MM.1S (cell line): ENCODE measurements at regions not wholly inside any gene's neighbourhood (a gene's known extent, or its start where the extent isn't known, plus 50 kb on each side); places are given as distances from the start of the nearest gene placed in this dataset.

Source experiments
- DNase-seq: peaks from one replicate; pipeline ENCODE4 v3.0.0-alpha.2; 2015
- H2AFZ ChIP-seq: fragments of 300-600 bp; sonication (generic); 2 replicates; pipeline ENCODE4 v1.6.0; 2016; ENCODE audit warnings: antibody characterized with exemption, low read length
- H3F3A ChIP-seq: fragments of 300-600 bp; sonication (generic); 2 replicates; pipeline ENCODE4 v1.6.1; 2016; ENCODE audit warnings: mild to moderate bottlenecking, antibody characterized with exemption, low read length, moderate library complexity, mixed read lengths; ENCODE audit not compliant: insufficient read depth
- H3K27ac ChIP-seq: fragments of 300-600 bp; sonication (generic); 2 replicates; pipeline ENCODE4 v1.5.1; 2016; ENCODE audit warnings: mild to moderate bottlenecking, low read length
- H3K27me3 ChIP-seq: fragments of 300-600 bp; sonication (generic); replicated peaks from 2 replicates; pipeline ENCODE4 v1.6.0; 2016; ENCODE audit warnings: low read length; ENCODE audit not compliant: insufficient read depth
- H3K36me3 ChIP-seq: fragments of 300-600 bp; sonication (generic); replicated peaks from 2 replicates; pipeline ENCODE4 v1.6.1; 2016; ENCODE audit warnings: mild to moderate bottlenecking, low read length, mixed read lengths; ENCODE audit not compliant: insufficient read depth
- H3K4me1 ChIP-seq: fragments of 300-600 bp; sonication (generic); 2 replicates; pipeline ENCODE4 v1.6.1; 2016; ENCODE audit warnings: low read length, mixed read lengths
- H3K4me2 ChIP-seq: fragments of 300-600 bp; sonication (generic); 2 replicates; pipeline ENCODE4 v1.6.0; 2016; ENCODE audit warnings: low read depth, low read length
- H3K4me3 ChIP-seq: fragments of 300-600 bp; sonication (generic); 2 replicates; pipeline ENCODE4 v1.5.1; 2016; ENCODE audit warnings: low read length, mixed read lengths
- H3K79me2 ChIP-seq: fragments of 300-600 bp; sonication (generic); 2 replicates; pipeline ENCODE4 v1.6.1; 2016; ENCODE audit warnings: mixed run types, low read length, mixed read lengths
- H3K9ac ChIP-seq: fragments of 300-600 bp; sonication (generic); 2 replicates; pipeline ENCODE4 v1.6.1; 2016; ENCODE audit warnings: low read length, mixed read lengths
- H3K9me2 ChIP-seq: fragments of 300-600 bp; sonication (generic); replicated peaks from 2 replicates; pipeline ENCODE4 v1.6.1; 2016; ENCODE audit warnings: mild to moderate bottlenecking, low read length, mixed read lengths; ENCODE audit not compliant: insufficient read depth
- H3K9me3 ChIP-seq: fragments of 300-600 bp; sonication (generic); replicated peaks from 2 replicates; pipeline ENCODE4 v1.6.1; 2016; ENCODE audit warnings: mild to moderate bottlenecking, low read length, mixed read lengths; ENCODE audit not compliant: insufficient read depth
- H4K20me1 ChIP-seq: fragments of 300-600 bp; sonication (generic); 2 replicates; pipeline ENCODE4 v1.6.1; 2016; ENCODE audit warnings: mild to moderate bottlenecking, low read length, moderate library complexity, mixed read lengths; ENCODE audit not compliant: insufficient read depth
- CTCF ChIP-seq: fragments of 300-600 bp; sonication (generic); IDR thresholded peaks from 2 replicates; pipeline ENCODE4 v1.5.1; 2016; ENCODE audit warnings: antibody characterized with exemption, low read length, mixed read lengths
- EZH2 ChIP-seq: fragments of 300-600 bp; sonication (generic); optimal IDR thresholded peaks from 2 replicates; pipeline ENCODE3; 2017; ENCODE audit warnings: low read depth, mild to moderate bottlenecking, antibody characterized with exemption, low read length, mixed read lengths
- EZH2phosphoT487 ChIP-seq: fragments of 300-600 bp; sonication (generic); IDR thresholded peaks from 2 replicates; pipeline ENCODE4 v1.6.1; 2018; ENCODE audit warnings: antibody characterized with exemption, low read length

- Histone ChIP-seq H3K9me3 (no peaks in the 10 kb centered on the region), H3K9me2 (no peaks in the 10 kb centered on the region)
Observed at GRCh38 chr19:27675771-27676170, 1537.2 kb downstream of the UQCRFS1 start.

DNA sequence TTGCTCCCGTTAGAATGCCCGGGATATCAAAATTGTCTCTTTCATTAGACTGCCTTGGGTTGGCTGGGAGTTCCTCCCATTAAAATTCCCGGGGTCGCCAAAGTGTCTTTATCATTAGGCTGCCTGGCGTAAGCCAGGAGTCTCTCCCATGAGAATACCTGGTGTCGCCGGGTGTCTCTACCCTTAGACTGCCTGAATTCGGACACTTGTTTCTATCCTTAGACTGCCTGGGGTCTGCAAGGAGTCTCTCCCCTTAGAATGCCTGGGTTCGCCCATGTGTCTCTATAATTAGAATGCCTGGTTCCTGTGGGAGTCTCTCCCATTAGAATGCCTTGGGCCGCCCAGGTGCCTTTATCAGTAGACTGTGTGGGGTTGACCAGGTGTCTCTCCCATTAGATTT, 1538.2 kb downstream of the UQCRFS1 start:
- no peak for TF ChIP-seq CTCF
- TF ChIP-seq EZH2phosphoT487 = no peak
- TF ChIP-seq EZH2 = no peak
- H2AFZ ChIP-seq = no peak overlapping the region
- no peaks in the 10 kb centered on the region for H3K9me3 ChIP-seq
- H3K9me2 ChIP-seq = no peaks in the 10 kb centered on the region
- H3K36me3 ChIP-seq = no peaks in the 10 kb centered on the region
- H3K9ac ChIP-seq = no peak overlapping the region
- H3F3A ChIP-seq = peaks cover 7% of the 10 kb centered on the region; the same call in 1 of the 2 replicates
- H3K27me3 ChIP-seq = no peaks in the 10 kb centered on the region; the same call in none of the 2 replicates
- no peak overlapping the region for H3K27ac ChIP-seq
- no peak for DNase-seq
- no peaks in the 10 kb centered on the region for H4K20me1 ChIP-seq
- no peaks in the 10 kb centered on the region for H3K79me2 ChIP-seq
- no peak overlapping the region for H3K4me3 ChIP-seq
- H3K4me1 ChIP-seq = peaks cover 12% of the 10 kb centered on the region
- H3K4me2 ChIP-seq = no peak overlapping the region

More at GRCh38 chr19:27675771-27676170, 1537.2 kb downstream of the UQCRFS1 start:
- TF ChIP-seq CTCF = no peak
- TF ChIP-seq EZH2 = no peak
- TF ChIP-seq EZH2phosphoT487 = no peak
- Histone ChIP-seq H2AFZ (no peak overlapping the region), H3K9ac (no peak overlapping the region), H3K27ac (no peak overlapping the region), H3K27me3 (no peaks in the 10 kb centered on the region; the same call in none of the 2 replicates), H3K4me1 (peaks cover 12% of the 10 kb centered on the region), H3K4me3 (no peak overlapping the region), H3K36me3 (no peaks in the 10 kb centered on the region), H3K4me2 (no peak overlapping the region), H3K79me2 (no peaks in the 10 kb centered on the region), H4K20me1 (no peaks in the 10 kb centered on the region), H3F3A (peaks cover 7% of the 10 kb centered on the region; the same call in 1 of the 2 replicates)
- no peak for DNase-seq

- peaks cover 12% of the 10 kb centered on the region for H3K4me1 ChIP-seq
- no peaks in the 10 kb centered on the region for H3K9me2 ChIP-seq
- H2AFZ ChIP-seq = no peak overlapping the region
- H3K4me3 ChIP-seq = no peak overlapping the region
- no peak for DNase-seq
- H3K9ac ChIP-seq = no peak overlapping the region
- no peaks in the 10 kb centered on the region for H3K79me2 ChIP-seq
- no peak overlapping the region for H3K4me2 ChIP-seq
- TF ChIP-seq CTCF = no peak
- no peak for TF ChIP-seq EZH2phosphoT487
- no peak for TF ChIP-seq EZH2
- no peaks in the 10 kb centered on the region; the same call in none of the 2 replicates for H3K27me3 ChIP-seq
- no peaks in the 10 kb centered on the region for H4K20me1 ChIP-seq
- no peak overlapping the region for H3K27ac ChIP-seq
- H3K36me3 ChIP-seq = no peaks in the 10 kb centered on the region
- H3K9me3 ChIP-seq = no peaks in the 10 kb centered on the region
- H3F3A ChIP-seq = peaks cover 7% of the 10 kb centered on the region; the same call in 1 of the 2 replicates
Observed at GRCh38 chr19:27673986-27674385, 1539.0 kb downstream of the UQCRFS1 start.
